ENCODE measurements at regions not wholly inside any gene's neighbourhood (a gene's known extent, or its start where the extent isn't known, plus 50 kb on each side); places are given as distances from the start of the nearest gene placed in this dataset.
"Not testable (repeated sequence)": the region's sequence is repeated elsewhere in the genome, so short reads cannot be mapped to it uniquely, and the experiment has no call there.

DNA sequence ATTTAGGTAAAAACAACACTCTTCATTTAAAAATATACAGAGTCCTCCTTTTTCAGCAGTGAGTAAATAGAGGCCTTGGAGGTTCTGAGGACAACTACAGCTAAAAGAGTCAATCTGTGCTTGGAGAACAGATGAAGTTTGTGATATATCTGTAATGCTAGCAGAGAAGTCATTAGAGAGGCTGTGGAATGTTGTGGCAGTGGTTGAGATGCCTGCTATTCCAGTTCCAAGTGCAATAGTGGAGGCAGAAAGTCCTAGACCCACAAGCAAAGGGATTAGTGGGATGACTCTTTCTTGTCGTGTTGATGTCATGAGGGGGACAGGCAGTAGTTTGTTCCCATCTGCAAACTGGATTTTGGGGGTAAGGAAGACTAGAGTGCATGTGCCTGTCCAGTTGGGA is 62.1 kb upstream of the EZR start:
- not testable (repeated sequence) for DNase-seq

DNA sequence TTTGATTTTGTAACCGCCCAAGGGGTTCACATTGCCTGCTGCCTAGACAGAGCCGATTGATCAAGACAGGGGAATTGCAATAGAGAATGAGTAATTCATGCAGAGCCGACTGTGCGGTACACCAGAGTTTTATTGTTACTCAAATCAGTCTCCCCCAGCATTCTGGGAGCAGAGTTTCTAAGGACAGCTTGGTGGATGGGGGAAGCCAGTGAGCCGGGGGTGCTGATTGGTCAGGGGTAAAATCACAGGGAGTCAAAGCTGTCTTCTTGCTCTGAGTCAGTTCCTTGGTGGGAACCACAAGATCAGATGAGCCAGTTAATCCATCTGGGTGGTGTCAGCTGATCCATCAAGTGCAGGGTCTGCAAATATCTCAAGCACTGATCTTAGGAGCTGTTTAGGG is 60.0 kb upstream of the EZR start:
- no peak for DNase-seq

DNA sequence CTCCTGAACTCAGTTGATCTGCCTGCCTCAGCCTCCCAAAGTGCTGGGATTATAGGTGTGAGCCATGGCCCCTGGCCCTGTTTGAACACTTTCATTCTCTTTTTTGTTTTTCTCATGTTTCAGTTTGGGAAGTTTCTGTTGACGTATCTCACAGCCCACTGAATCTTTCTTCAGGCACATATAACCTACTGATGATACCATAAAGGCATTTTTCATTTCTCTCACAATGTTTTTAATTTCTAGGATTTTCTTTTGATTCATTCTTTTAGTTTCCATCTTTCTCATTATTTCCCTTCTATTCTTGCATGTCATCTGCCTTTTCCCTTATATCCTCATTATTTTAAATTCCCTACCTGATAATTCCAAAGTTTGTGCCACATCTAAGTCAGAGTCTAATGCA is 58.5 kb upstream of the EZR start:
- DNase-seq: no peak

DNA sequence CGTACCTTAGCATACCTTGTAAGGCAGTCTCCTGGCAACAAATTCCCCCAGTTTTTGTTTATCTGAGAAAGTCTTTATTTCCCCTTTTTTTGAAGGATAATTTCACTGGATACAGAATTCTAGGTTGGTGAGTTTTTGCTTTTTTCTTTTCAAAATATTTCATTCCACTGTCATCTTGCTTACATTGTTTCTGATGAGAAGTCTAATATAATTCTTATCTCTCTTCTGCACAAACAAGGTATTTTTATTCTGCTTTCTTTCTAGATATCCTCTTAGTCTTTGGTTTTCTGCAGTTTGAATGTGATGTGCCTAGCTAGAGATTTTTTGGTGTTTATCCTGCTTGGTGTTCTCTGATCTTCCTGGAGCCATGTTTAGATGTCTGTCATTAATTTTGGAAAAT is 57.7 kb upstream of the EZR start:
- no peak for DNase-seq

DNA sequence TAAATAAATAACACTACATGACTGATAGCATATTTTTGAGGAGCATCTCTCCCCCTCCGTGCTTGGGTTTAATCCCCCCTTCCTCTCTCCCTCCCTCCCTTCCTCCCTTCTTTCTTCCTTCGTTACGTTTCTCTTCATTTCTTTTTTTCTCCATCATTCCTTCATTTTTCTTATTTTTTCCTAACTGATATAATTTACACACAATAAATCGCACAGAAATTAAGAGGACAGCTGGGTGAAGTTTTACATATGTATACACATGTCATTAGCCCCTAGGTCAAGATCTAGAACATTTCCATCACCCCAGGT is 51.4 kb upstream of the EZR start:
- DNase-seq: no peak

DNA sequence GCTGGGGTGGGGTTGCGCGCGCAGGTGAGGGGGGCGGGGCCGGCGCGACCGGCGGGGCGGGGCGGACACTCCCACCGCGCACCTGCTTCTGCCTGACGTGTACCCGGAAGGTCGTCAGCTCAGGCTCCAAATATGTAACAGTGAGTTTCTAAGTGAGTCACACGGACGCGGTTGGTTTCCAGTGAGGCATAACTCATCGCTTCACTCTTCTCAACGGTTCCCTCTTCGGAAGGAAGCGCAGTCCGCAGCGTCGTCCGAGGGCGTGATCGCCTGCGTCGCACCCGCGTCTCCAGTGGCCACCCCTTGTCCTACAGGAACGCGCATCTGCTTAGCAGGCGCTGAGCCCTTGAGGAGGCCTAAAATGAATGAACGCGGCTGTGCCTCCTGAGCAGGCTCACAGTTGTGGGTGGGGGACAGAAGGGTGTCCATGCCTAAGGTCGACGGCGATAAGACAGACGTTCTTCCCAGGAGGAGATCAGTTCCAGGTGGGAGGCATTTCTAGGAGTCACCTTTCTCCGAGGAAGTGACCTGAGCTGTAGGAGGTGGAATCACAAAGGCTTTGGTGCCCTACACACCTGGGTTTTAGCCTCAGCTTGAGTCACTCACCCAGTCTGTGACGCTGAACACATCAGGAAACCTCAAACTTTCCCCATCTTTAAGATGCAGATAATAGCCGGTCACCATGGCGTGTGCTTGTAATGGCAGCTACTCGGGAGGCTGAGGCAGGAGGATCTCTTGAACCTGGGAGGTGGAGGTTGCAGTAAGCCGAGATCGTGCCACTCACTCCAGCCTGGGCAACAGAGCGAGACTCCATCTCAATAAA is 50.9 kb upstream of the EZR start:
- peak; percentile 99 for DNase-seq

DNA sequence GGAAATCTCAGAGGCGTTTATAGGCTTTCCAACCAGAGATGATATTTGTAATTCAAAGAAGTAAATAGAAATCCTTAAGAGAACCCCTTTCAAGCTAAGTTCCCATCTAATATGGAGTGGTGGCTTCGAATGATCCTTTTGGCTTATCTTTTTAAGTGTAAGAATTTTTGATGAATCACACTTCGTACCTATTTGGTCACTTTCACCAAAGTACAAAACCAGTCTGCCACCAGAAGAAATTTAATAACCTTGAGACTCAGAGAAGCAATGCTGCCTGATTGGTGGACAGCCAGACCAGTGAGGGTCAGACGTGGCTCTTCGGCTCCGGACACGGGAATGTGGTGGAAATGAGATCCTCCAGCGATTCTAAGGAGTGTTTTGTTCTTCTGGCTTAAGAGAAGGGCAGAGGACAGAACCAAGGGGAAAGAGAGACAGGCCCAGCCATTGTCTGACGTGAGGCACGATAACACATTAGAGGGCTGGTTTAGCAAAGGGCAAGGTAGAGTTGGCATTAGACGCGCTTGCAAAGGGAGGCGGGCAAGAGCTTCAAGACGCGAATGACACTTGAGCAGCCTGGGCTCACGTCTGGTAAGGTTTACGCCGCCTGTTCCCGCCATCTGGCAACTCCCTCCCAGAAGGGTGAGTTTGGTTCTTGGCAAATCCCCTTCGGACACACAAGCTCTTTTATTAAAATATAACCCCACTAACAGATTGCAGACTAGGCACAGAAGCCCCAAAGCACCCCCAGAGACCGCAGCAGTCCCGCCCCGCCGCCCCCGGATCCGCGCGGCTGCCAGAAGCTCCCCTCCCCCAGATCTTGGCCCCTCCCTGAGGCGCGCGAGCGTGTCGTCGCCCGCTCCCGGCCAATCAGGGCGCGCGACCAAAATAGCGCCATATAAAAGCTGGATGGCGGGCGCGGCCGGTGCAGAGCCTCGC is 50.0 kb upstream of the EZR start:
- peak; percentile 99 for DNase-seq

Measured in NCI-H2171 treated with DMSO at 0.1 percent for 48 hours (cell line).